Prostate gland (tissue), 2 donors: ENCODE measurements at regions not wholly inside any gene's neighbourhood (a gene's known extent, or its start where the extent isn't known, plus 50 kb on each side); places are given as distances from the start of the nearest gene placed in this dataset.

Source experiments
- CTCF ChIP-seq, 4 experiments: fragments of 200-600 bp in 2 of 4; fragments of 450-650 bp in 2 of 4; sonication (generic) in 2 of 4; IDR thresholded peaks; 1 replicate in 3 of 4; 2 replicates in 1 of 4; pipeline ENCODE4 v1.5.1; 2016 to 2019; ENCODE audit warnings: antibody characterized with exemption in 4 of 4, mild to moderate bottlenecking in 2 of 4, moderate library complexity in 2 of 4
- POLR2AphosphoS5 ChIP-seq: sonication (generic); formaldehyde crosslinking; IDR thresholded peaks from one replicate; pipeline ENCODE4 v1.6.1; 2017; ENCODE audit warnings: antibody characterized with exemption

- TF ChIP-seq CTCF (IDR thresholded peaks at IDR 0.05) (no peak), POLR2AphosphoS5 (no peak)
These were observed 247.4 kb upstream of the C1orf174 start for GRCh38 chr1:4147509-4147908.
